Lower leg skin (tissue), 4 donors: ENCODE measurements at regions not wholly inside any gene's neighbourhood (a gene's known extent, or its start where the extent isn't known, plus 50 kb on each side); places are given as distances from the start of the nearest gene placed in this dataset.
"Not testable (repeated sequence)": the region's sequence is repeated elsewhere in the genome, so short reads cannot be mapped to it uniquely, and the experiment has no call there.

ENCODE experiments used
- DNase-seq, 2 donors: peaks; one replicate each; pipeline ENCODE4 v3.0.0-alpha.2; 2019; ENCODE audit warnings: low spot score in 2 of 2
- H3K4me3 ChIP-seq: fragments of 200-600 bp; sonication (generic); 2 replicates; pipeline ENCODE4 v1.5.1; 2017; ENCODE audit warnings: mild to moderate bottlenecking, low read depth; ENCODE audit not compliant: poor library complexity, severe bottlenecking
- POLR2A ChIP-seq, 2 donors: fragments of 450-650 bp; IDR thresholded peaks; one replicate each; pipeline ENCODE4 v1.6.1; 2016 to 2017; ENCODE audit warnings: antibody characterized with exemption in 2 of 2, mild to moderate bottlenecking in 1 of 2, moderate library complexity in 1 of 2
- WGBS, 2 donors: methylation state at CpG; one replicate each; pipeline ENCODE4 v1.1.5; 2018; 5-methylcytosine and 5-hydroxymethylcytosine counted together
- intact Hi-C: fragments of 100-400 bp; cut with DNase I; formaldehyde crosslinking; loops from one replicate; pipeline ENCODE4 v1.15.0; 2023; ENCODE audit warnings: low total_unique reads
- TF ChIP-seq, protein P1 (sequence below), 3 donors: fragments of 450-650 bp; IDR thresholded peaks; one replicate each; pipeline ENCODE4 v1.5.1; 2016; ENCODE audit warnings: antibody characterized with exemption in 3 of 3, mild to moderate bottlenecking in 3 of 3, moderate library complexity in 2 of 3

- no peak for DNase-seq
- intact Hi-C loops = no loop called here
- 75 to 84% methylated on average over 19 to 20 of the region's 20 CpGs for WGBS, 2 donors
- H3K4me3 ChIP-seq = no peak overlapping the region
- TF ChIP-seq, protein P1, sequence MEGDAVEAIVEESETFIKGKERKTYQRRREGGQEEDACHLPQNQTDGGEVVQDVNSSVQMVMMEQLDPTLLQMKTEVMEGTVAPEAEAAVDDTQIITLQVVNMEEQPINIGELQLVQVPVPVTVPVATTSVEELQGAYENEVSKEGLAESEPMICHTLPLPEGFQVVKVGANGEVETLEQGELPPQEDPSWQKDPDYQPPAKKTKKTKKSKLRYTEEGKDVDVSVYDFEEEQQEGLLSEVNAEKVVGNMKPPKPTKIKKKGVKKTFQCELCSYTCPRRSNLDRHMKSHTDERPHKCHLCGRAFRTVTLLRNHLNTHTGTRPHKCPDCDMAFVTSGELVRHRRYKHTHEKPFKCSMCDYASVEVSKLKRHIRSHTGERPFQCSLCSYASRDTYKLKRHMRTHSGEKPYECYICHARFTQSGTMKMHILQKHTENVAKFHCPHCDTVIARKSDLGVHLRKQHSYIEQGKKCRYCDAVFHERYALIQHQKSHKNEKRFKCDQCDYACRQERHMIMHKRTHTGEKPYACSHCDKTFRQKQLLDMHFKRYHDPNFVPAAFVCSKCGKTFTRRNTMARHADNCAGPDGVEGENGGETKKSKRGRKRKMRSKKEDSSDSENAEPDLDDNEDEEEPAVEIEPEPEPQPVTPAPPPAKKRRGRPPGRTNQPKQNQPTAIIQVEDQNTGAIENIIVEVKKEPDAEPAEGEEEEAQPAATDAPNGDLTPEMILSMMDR (IDR thresholded peaks at IDR 0.05) = no peak
- no peak for TF ChIP-seq POLR2A (IDR thresholded peaks at IDR 0.05)
Measured at GRCh38 chr22:48720662-48721394, 1106.8 kb downstream of the BRD1 start.

- intact Hi-C loops = no loop called here
Measured at GRCh38 chr22:48719978-48720661, 1107.6 kb downstream of the BRD1 start.

GRCh38 chr22:48718818-48719500 is 1108.7 kb downstream of the BRD1 start:
- 57 to 58% methylated on average over 21 to 22 of the region's 22 CpGs for WGBS, 2 donors
- intact Hi-C loops = no loop called here
- TF ChIP-seq, protein P1 (IDR thresholded peaks at IDR 0.05) = no peak
- no peak for TF ChIP-seq POLR2A (IDR thresholded peaks at IDR 0.05)
- H3K4me3 ChIP-seq = no peak overlapping the region
- DNase-seq = no peak

More at GRCh38 chr22:48719978-48720661, 1107.6 kb downstream of the BRD1 start:
- H3K4me3 ChIP-seq = no peak overlapping the region
- DNase-seq = no peak
- WGBS, 2 donors = 81 to 82% methylated on average over 23 of the region's 23 CpGs
- TF ChIP-seq, protein P1 (IDR thresholded peaks at IDR 0.05) = no peak
- no peak for TF ChIP-seq POLR2A (IDR thresholded peaks at IDR 0.05)

DNA sequence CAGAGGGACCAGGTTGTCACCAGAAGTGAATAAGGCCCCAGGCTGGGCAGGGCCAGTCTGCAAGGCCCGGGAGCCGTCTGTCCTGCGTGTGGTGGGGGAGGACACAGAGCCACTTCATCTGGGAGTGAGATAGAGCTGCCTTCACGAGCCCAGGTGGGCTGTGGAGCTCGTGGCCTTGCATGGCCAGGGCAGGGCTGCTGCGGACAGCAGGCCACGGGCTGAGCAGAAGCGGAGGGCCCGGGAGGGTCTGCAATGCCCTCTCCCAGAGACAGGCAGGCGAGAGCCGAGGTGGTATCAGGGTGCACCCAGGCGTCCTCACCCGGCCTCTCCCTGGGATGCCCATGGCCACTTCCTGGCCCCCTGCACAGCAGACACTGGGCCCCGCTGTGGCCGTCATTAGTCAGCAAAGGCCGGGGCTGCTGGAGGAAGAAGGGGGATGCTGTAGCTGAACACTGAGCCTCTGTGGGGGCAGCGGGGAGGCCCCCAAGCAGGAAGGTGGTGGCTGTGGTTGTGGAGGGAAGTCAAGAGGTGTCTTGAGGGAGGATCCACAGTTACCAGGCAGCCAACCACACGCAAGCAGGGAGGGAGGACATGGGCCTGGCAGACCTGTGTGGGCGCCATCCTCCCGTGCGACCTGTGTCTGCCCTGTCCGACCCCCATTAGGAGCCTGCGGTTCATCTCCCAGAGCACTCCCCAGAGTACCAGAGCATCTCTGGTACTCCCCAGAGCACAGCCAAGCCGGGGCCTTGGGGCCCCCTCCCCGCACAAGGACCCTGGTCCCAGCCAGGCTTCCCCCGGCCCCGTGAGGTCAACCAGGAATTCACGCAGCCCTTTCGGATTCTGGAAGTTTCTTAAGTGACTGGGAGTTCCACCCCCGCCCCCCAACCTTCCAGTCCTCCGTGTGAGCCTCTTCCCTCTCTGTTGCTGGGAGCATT is 1109.5 kb downstream of the BRD1 start:
- TF ChIP-seq, protein P1 (IDR thresholded peaks at IDR 0.05) = no peak
- no peak for TF ChIP-seq POLR2A (IDR thresholded peaks at IDR 0.05)
- WGBS, 2 donors = 78 to 82% methylated on average over 22 to 28 of the region's 31 CpGs
- no peak for DNase-seq
- no peak overlapping the region for H3K4me3 ChIP-seq
- intact Hi-C loops = no loop called here

DNA sequence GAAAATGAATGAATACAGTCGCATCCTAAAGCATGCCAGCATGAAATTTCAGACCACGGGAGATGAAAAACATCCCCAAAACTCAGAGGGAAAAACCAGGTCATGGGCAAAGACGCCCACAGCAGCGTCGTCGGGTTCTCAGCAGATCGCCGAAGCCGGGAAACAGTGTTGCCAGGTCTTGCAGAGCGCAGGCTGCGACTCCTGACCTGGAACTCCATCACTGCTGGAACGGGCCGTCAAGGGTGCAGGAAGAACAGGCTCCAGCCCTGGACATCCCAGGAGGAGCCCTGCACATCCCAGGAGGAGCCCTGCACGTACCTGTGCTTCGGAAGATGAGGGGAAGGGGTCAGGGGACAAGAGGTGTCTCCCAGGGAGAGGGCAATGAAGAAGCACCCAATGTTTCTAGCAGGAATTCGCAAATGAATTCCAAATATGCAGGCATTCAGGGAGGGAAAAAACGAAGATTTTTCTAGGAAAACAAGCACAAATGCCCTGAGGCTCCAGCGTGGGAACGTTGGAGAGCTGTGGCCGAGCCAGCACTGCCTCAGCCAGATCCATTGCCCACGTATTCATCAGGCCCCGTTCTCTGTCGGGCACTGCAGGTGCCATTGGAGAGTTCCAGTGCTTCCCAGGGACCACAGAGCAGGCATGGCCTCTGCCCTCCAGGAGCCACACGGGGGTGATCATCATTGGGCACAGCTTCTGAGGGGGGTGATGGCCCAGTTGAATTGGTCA is 1110.4 kb downstream of the BRD1 start:
- no peak for DNase-seq
- no peak overlapping the region for H3K4me3 ChIP-seq
- intact Hi-C loops = no loop called here
- whole genome bisulfite sequencing, 2 donors = 65 to 69% methylated on average over 24 of the region's 24 CpGs
- TF ChIP-seq POLR2A (IDR thresholded peaks at IDR 0.05) = no peak
- TF ChIP-seq, protein P1 (IDR thresholded peaks at IDR 0.05) = no peak

DNA sequence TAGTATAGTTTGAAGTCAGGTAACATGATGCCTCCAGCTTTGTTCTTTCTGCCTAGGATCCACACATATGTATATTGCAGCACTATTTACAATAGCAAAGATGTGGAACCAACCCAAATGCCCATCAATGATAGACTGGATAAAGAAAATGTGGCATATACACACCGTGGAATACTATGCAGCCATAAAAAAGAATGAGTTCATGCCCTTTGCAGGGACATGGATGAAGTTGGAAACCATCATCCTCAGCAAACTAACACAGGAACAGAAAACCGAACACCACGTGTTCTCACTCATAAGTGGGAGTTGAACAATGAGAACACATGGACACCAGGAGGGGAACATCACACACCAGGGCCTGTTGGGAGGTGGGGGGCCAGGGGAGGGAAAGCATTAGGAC is 1111.5 kb downstream of the BRD1 start:
- H3K4me3 ChIP-seq, intact Hi-C loops, DNase-seq: not testable (repeated sequence)
- 62 to 85% methylated on average over 3 of the region's 3 CpGs for WGBS, 2 donors
